ENCODE measurements at regions not wholly inside any gene's neighbourhood (a gene's known extent, or its start where the extent isn't known, plus 50 kb on each side); places are given as distances from the start of the nearest gene placed in this dataset.

DNA sequence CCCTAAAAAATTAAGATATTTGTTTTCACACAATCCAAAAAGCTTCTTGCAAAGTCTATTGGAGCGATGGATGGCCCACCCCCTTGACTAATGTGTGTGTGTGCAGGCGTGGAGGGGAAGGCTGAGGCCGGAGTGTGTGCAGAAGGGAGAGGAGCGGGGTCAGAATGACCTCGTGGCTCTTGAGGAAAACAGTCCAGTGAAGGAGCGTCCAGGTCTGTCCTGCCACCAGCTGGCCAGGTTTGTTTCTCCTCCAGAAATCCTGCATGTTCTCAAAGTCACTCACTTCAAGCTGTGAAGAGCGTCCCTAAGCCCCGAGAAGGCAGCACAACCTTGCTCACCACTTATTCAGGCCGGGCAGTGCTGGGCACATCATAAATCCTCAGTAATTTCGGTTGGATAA is 69.5 kb upstream of the SSX2IP start:
- DNase-seq = peak; percentile 33 to 44

DNA sequence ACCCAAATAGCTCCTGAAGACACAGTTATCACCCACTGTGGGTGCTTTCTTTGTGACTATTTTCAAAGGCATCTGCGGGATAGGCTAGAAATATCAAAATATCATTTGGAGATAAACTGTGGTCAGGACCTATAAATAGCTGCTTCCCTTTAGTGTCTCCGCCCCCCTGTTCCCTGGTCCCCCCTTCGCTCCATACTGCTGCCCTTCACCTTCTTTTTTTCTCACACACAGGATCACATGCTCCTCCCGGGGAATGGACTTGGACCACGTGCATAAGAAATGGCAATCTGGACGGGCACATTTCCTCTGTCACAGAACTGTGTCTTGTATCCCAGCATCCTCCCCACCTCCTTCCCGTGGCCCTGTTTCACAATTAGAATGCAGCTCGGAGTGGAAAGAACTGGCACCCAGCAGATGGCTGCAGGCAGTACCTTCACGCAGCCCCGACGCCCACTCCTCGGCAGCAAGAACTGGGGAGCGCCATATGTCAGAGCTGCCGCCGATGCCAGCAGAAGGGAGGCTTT is 68.8 kb upstream of the SSX2IP start:
- DNase-seq = peak; percentile 70 to 88

GRCh38 chr1:84758476-84758875 is 68.2 kb upstream of the SSX2IP start:
- peak in 1 of 2 experiments; percentile 25 for DNase-seq

GRCh38 chr1:84757301-84757700 is 67.0 kb upstream of the SSX2IP start:
- no peak for DNase-seq

GRCh38 chr1:84756455-84757082 is 66.3 kb upstream of the SSX2IP start:
- no peak for DNase-seq

DNA sequence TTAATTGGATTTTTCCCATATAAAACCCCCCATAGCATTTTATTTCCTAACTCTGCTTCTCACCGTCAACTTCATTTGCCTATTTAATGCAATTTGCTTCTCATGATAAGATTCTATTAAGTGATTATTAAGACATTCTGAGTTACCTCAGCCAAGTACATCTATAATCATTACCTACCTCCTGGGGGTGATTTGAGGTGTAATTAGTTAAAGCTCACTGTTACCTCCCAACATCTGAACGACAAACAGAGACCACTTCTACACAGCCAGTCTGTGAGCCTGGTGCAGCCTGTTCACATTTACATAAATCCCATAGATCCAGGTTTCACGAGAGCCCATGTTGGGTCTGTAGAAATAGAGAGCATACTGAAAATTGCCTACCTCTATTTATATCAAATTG is 65.7 kb upstream of the SSX2IP start:
- DNase-seq = no peak

DNA sequence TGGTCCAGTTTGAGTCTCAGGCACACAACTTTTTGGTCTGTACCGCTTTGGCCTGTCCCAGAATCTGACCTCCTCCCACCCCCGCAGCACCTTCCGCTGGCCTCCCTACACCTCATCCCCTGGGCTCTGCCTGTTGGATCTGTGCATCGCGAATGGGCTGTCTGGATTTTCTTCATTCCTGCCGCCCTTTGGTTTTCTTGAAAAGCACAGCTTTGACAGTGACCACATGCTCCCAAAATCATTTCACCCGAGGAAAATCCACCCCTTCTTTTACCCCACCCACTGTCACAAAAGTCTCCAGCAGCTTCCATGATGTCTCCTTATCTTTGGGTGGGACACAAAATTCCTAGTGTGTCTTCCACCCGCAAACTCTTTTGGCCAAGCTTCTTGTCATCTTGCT is 65.0 kb upstream of the SSX2IP start:
- DNase-seq = no peak

DNA sequence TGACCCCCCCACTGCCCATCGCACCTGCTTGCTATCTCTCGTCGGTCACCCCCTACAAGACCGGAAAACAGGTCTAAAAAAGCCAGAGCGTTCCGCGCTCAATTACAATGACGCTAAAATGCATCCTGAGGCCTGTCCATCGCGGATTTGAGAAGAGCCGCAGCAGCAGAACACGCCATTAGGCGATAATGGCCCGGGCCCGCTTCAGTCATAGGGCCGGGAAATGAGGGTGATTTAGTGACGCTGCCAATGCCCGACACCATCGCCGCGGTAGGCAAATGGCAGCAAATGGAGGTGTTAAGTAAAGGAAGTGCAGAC is 64.1 kb upstream of the SSX2IP start:
- DNase-seq = no peak

- peak; percentile 55 to 71 for DNase-seq
These were observed 63.5 kb upstream of the SSX2IP start for GRCh38 chr1:84753516-84754385.

DNA sequence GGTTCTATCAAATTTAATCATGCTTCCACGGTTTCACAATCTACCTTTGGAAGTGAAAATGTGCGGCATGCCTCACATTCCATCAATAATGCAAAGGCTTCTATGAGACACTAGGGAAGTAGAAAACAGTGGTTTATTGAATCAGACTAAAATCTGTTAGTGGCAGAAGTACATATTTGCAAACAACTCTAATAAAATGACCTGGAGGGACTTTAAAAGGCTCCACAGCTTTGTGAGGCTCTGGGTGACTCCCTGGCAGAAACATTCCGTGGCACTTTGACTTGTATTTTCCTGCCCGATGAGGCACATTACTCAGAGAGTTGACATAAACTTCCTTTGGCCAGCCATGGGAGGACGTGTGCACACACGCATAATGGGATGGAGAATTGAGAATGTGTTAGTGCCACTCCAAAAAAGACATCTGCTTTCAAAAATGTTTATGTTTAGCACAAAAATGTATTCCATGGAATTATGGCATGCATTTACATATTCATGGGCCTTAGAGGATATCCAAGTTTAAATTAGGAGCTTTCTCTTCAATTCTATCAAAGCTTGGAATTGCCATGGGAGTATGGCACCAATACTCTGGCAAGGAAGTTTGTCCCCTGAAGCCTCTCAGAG is 60.0 kb upstream of the SSX2IP start:
- no peak for DNase-seq

- no peak for DNase-seq
These were observed 59.2 kb upstream of the SSX2IP start for GRCh38 chr1:84749427-84749826.

GRCh38 chr1:84748364-84748763 is 58.1 kb upstream of the SSX2IP start:
- DNase-seq = no peak

- DNase-seq = no peak
These were observed 55.6 kb upstream of the SSX2IP start for GRCh38 chr1:84745857-84746256.

- no peak for DNase-seq
These were observed 53.6 kb upstream of the SSX2IP start for GRCh38 chr1:84743896-84744295.

DNA sequence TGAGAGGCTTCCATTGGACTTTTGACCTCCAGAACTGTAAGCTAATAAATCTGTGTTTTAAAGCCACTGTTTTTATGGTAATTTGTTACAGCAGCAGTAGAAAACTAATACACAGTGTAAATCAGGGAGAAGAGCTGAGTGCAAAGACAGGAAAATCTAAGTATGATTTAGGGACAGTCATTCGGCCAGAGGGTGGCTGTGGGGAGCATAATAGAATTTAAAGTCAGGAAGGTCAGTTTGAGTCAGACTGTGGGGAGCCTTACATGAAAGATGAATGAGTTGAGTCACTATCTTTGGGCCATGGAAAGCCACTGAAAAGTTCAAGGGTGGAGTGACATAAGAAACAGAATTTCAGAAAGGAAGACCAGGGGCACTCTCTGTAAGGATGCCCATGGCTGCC is 52.4 kb upstream of the SSX2IP start:
- no peak for DNase-seq

GRCh38 chr1:84740050-84740714 is 49.9 kb upstream of the SSX2IP start:
- DNase-seq = no peak
